ENCODE measurements at regions not wholly inside any gene's neighbourhood (a gene's known extent, or its start where the extent isn't known, plus 50 kb on each side); places are given as distances from the start of the nearest gene placed in this dataset.

DNA sequence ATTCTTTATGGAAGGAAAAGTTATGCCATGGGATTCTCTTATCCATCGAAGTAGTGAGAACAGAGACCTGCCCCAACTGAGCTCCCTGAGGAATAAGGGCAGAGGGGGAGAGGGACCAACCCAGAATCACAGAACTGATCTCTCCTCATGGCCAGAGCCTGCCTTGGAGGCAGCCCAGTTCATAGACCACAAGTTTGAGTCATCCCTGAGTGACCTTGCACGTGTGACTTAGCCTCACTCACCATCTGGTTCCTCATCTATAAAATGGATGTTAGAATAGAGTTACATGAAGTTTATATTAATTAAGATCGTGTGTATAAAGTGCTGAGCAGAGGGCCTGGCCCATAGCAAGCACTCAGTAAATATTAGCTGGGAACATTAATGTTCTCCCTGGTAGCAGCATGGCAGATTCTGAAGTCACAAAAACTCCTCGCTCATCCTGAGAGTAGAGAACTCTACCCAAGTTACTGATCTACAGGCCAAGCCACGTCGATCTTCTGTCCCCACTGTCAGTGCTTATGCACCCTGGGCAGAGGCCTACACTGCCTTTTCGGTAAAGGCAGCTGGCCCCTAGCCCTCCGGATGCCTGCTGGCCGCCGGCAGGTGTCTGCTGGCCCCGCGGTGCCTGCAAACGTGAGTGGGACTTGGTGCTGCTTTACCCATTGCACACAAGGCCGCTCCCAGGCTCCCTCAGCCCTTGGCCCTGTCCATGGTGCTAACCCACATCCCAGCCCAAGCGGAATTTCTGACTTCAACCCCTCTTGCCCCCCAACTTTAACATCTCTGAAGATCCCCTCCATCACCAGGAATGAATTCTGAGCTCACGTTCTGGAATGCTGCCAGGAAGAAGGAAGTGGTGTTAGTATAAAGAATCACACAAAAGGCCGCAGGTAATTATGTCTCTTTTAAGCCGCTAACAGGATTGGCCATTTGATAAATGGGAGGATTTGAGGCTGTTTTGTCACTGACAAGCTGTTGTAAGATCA lies 61.1 kb upstream of the ARAP3 start:
- H3K36me3 ChIP-seq (ENCODE audit: insufficient read depth, low read length), result no peaks in the 10 kb centered on the region
- H2AFZ ChIP-seq (ENCODE audit: low read depth, low read length), result no peak overlapping the region
- H3K9me2 ChIP-seq (ENCODE audit: insufficient read depth, low read length), result no peaks in the 10 kb centered on the region
- no peaks in the 10 kb centered on the region for H3K79me2 ChIP-seq (replicated peaks; ENCODE audit: insufficient read depth, low read length)
- no peaks in the 10 kb centered on the region for H4K20me1 ChIP-seq (ENCODE audit: insufficient read depth)
- H3F3A ChIP-seq (ENCODE audit: insufficient read depth, low read length, poor library complexity, severe bottlenecking), result peaks cover 4% of the 10 kb centered on the region
- H3K27ac ChIP-seq (ENCODE audit: low read length), result peak overlapping the region; percentile 39
- TF ChIP-seq MXI1 (conservative IDR thresholded peaks at IDR 0.05; ENCODE audit: poor library complexity, severe bottlenecking), result no peak
- no peak for TF ChIP-seq EZH2 (IDR thresholded peaks at IDR 0.05; ENCODE audit: borderline replicate concordance, insufficient read depth, low read length, poor library complexity, severe bottlenecking)
- TF ChIP-seq REST (IDR thresholded peaks at IDR 0.05; ENCODE audit: borderline replicate concordance), result peak; percentile 64
- no peak overlapping the region for H3K4me3 ChIP-seq (ENCODE audit: low read length)
- H3K9ac ChIP-seq (ENCODE audit: low read length), result no peak overlapping the region
- H3K27me3 ChIP-seq (ENCODE audit: insufficient read depth, low read depth, low read length), result no peaks in the 10 kb centered on the region
- no peak overlapping the region for H3K4me2 ChIP-seq (ENCODE audit: low read length)
- no peaks in the 10 kb centered on the region for H3K9me3 ChIP-seq (ENCODE audit: low read length)

DNA sequence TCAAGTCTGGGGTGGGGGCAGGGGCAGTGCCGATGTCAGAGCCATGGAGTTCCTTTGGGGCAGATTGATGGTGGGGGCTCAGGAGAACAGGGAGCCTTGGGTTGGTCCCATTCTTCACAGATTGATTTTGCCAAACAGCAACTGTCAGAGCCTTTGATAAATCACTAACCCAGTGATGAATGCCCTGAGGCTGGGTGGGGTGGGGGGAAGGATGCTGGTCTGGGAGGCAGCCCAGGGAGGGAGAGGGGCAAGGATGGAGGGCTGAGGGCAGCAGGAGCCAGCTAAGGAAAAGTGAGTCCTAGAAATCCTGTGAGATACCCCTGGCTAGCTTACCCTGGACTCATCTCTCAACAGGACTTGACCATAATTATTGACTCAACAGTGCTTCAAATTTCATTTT lies 60.1 kb upstream of the ARAP3 start:
- H3K9me2 ChIP-seq (ENCODE audit: insufficient read depth, low read length), result no peaks in the 10 kb centered on the region
- H3K27me3 ChIP-seq (ENCODE audit: insufficient read depth, low read depth, low read length), result no peaks in the 10 kb centered on the region
- H2AFZ ChIP-seq (ENCODE audit: low read depth, low read length), result no peak overlapping the region
- H3F3A ChIP-seq (ENCODE audit: insufficient read depth, low read length, poor library complexity, severe bottlenecking), result peaks cover 4% of the 10 kb centered on the region
- H3K4me3 ChIP-seq (ENCODE audit: low read length), result no peak overlapping the region
- H3K9ac ChIP-seq (ENCODE audit: low read length), result no peak overlapping the region
- H3K79me2 ChIP-seq (replicated peaks; ENCODE audit: insufficient read depth, low read length), result no peaks in the 10 kb centered on the region
- no peaks in the 10 kb centered on the region for H4K20me1 ChIP-seq (ENCODE audit: insufficient read depth)
- H3K4me2 ChIP-seq (ENCODE audit: low read length), result no peak overlapping the region
- no peaks in the 10 kb centered on the region for H3K36me3 ChIP-seq (ENCODE audit: insufficient read depth, low read length)
- no peak overlapping the region for H3K27ac ChIP-seq (ENCODE audit: low read length)
- H3K9me3 ChIP-seq (ENCODE audit: low read length), result no peaks in the 10 kb centered on the region
- TF ChIP-seq TAF1 (IDR thresholded peaks at IDR 0.05; ENCODE audit: low read depth) (no peak), REST (IDR thresholded peaks at IDR 0.05; ENCODE audit: borderline replicate concordance) (no peak), MXI1 (conservative IDR thresholded peaks at IDR 0.05; ENCODE audit: poor library complexity, severe bottlenecking) (no peak), POLR2AphosphoS5 (IDR thresholded peaks at IDR 0.05) (no peak), EZH2 (IDR thresholded peaks at IDR 0.05; ENCODE audit: borderline replicate concordance, insufficient read depth, low read length, poor library complexity, severe bottlenecking) (no peak), EP300 (conservative IDR thresholded peaks at IDR 0.05; ENCODE audit: poor library complexity, severe bottlenecking) (no peak), CTCF (IDR thresholded peaks at IDR 0.05; ENCODE audit: poor library complexity, severe bottlenecking) (no peak), RAD21 (conservative IDR thresholded peaks at IDR 0.05) (no peak), SMC3 (conservative IDR thresholded peaks at IDR 0.05; ENCODE audit: poor library complexity) (no peak)

All from neural cell (in vitro differentiated cells).